ENCODE measurements at regions not wholly inside any gene's neighbourhood (a gene's known extent, or its start where the extent isn't known, plus 50 kb on each side); places are given as distances from the start of the nearest gene placed in this dataset.

- TF ChIP-seq USF1 (CRISPR knock-in tag; IDR thresholded peaks at IDR 0.05) = no peak
Measured at GRCh38 chr11:25667871-25668270, 664.1 kb upstream of the ANO3 start (continued).

DNA sequence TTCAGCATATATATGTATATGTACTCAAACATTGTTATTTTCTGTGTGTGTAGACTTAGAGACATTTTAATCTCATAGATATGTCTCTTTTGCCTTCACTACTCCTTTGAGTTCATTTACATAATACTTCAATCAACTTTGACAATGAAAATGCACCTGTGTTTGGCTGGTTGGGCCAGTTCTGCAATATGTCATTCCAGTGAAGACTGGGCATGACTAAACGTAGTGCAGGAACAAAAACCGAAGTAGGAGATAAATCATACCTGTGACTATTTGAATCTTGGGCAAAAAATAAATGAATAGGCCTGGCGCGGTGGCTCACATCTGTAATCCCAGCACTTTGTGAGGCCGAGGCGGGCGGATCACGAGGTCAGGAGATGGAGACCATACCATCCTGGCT, 640.0 kb upstream of the ANO3 start:
- Mint-ChIP-seq H3K4me3 (no peak overlapping the region), H3K4me1 (peaks cover 8% of the 10 kb centered on the region), H3K36me3 (peaks cover 18% of the 10 kb centered on the region), H3K27ac (0 out of 2 replicates have a peak overlapping the region, but pooled peaks have one; percentile 23), H3K27me3 (ENCODE audit: low read depth) (no peaks in the 10 kb centered on the region), H3K9me3 (peaks cover 23% of the 10 kb centered on the region)
- CTCF ChIA-PET = no interaction called here
- no peak for DNase-seq (ENCODE audit: low spot score)
- TF ChIP-seq ELF4 (CRISPR knock-in tag; IDR thresholded peaks at IDR 0.05; ENCODE audit: low read depth) (no peak), ZNF512 (CRISPR knock-in tag; IDR thresholded peaks at IDR 0.05; ENCODE audit: borderline replicate concordance) (no peak), ZNF671 (CRISPR knock-in tag; IDR thresholded peaks at IDR 0.05) (no peak)
- no peak for ATAC-seq
- POLR2A ChIA-PET = no interaction called here

GRCh38 chr11:25702417-25702816, 629.5 kb upstream of the ANO3 start:
- no peaks in the 10 kb centered on the region for H3K36me3 Mint-ChIP-seq
- no peak for ATAC-seq
- H3K4me3 Mint-ChIP-seq = no peak overlapping the region
- ChIA-PET CTCF (no interaction called here), POLR2A (no interaction called here)
- no peaks in the 10 kb centered on the region for H3K27me3 Mint-ChIP-seq (ENCODE audit: low read depth)
- no peaks in the 10 kb centered on the region for H3K9me3 Mint-ChIP-seq
- H3K4me1 Mint-ChIP-seq = peaks cover 6% of the 10 kb centered on the region
- no peak for TF ChIP-seq USF1 (CRISPR knock-in tag; IDR thresholded peaks at IDR 0.05)
- TF ChIP-seq NR1H2 (CRISPR knock-in tag; IDR thresholded peaks at IDR 0.05) = no peak
- TF ChIP-seq NFE2L1 (CRISPR knock-in tag; IDR thresholded peaks at IDR 0.05) = no peak
- TF ChIP-seq ZNF425 (CRISPR knock-in tag; conservative IDR thresholded peaks at IDR 0.05) = no peak
- no peak for TF ChIP-seq NFYB (CRISPR knock-in tag; conservative IDR thresholded peaks at IDR 0.05; ENCODE audit: low read depth)
- TF ChIP-seq MYBL2 (CRISPR knock-in tag; IDR thresholded peaks at IDR 0.05) = no peak
- TF ChIP-seq, protein P1, sequence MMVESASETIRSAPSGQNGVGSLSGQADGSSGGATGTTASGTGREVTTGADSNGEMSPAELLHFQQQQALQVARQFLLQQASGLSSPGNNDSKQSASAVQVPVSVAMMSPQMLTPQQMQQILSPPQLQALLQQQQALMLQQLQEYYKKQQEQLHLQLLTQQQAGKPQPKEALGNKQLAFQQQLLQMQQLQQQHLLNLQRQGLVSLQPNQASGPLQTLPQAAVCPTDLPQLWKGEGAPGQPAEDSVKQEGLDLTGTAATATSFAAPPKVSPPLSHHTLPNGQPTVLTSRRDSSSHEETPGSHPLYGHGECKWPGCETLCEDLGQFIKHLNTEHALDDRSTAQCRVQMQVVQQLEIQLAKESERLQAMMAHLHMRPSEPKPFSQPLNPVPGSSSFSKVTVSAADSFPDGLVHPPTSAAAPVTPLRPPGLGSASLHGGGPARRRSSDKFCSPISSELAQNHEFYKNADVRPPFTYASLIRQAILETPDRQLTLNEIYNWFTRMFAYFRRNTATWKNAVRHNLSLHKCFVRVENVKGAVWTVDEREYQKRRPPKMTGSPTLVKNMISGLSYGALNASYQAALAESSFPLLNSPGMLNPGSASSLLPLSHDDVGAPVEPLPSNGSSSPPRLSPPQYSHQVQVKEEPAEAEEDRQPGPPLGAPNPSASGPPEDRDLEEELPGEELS (CRISPR knock-in tag; IDR thresholded peaks at IDR 0.05) = no peak
- TF ChIP-seq MXD4 (CRISPR knock-in tag; IDR thresholded peaks at IDR 0.05; ENCODE audit: borderline replicate concordance) = no peak
- no peak for TF ChIP-seq MAX (CRISPR knock-in tag; IDR thresholded peaks at IDR 0.05)
- TF ChIP-seq, protein P2, sequence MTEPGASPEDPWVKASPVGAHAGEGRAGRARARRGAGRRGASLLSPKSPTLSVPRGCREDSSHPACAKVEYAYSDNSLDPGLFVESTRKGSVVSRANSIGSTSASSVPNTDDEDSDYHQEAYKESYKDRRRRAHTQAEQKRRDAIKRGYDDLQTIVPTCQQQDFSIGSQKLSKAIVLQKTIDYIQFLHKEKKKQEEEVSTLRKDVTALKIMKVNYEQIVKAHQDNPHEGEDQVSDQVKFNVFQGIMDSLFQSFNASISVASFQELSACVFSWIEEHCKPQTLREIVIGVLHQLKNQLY (CRISPR knock-in tag; IDR thresholded peaks at IDR 0.05) = no peak
- TF ChIP-seq GRHL2 (CRISPR knock-in tag; IDR thresholded peaks at IDR 0.05; ENCODE audit: insufficient replicate concordance, severe bottlenecking) = no peak
- TF ChIP-seq RELA (CRISPR knock-in tag; IDR thresholded peaks at IDR 0.05; ENCODE audit: borderline replicate concordance) = no peak
- no peak for TF ChIP-seq FOXK1 (CRISPR knock-in tag; IDR thresholded peaks at IDR 0.05)
- no peak for TF ChIP-seq STAT6 (CRISPR knock-in tag; conservative IDR thresholded peaks at IDR 0.05; ENCODE audit: low read depth)
- no peak for TF ChIP-seq ZNF396 (CRISPR knock-in tag; IDR thresholded peaks at IDR 0.05; ENCODE audit: borderline replicate concordance)
- no peak for TF ChIP-seq FOXJ3 (CRISPR knock-in tag; IDR thresholded peaks at IDR 0.05; ENCODE audit: borderline replicate concordance)
- TF ChIP-seq E2F1 (CRISPR knock-in tag; IDR thresholded peaks at IDR 0.05) = no peak
- TF ChIP-seq ELF4 (CRISPR knock-in tag; IDR thresholded peaks at IDR 0.05; ENCODE audit: low read depth) = no peak
- no peak for TF ChIP-seq NR3C1 (CRISPR knock-in tag; conservative IDR thresholded peaks at IDR 0.05; ENCODE audit: low read depth)
- no peak overlapping the region for H3K27ac Mint-ChIP-seq
- no peak for DNase-seq (ENCODE audit: low spot score)
